Gastrocnemius medialis (tissue), 4 donors: ENCODE measurements at regions not wholly inside any gene's neighbourhood (a gene's known extent, or its start where the extent isn't known, plus 50 kb on each side); places are given as distances from the start of the nearest gene placed in this dataset.

ENCODE experiments used
- CTCF ChIP-seq, 5 experiments: fragments of 450-650 bp in 3 of 5; fragments of 200-600 bp in 2 of 5; sonication (generic) in 2 of 5; IDR thresholded peaks in 4 of 5; conservative IDR thresholded peaks in 1 of 5; 1 replicate in 4 of 5; 2 replicates in 1 of 5; pipeline ENCODE4 v1.5.1; 2016 to 2019; ENCODE audit warnings: antibody characterized with exemption in 5 of 5, mild to moderate bottlenecking in 3 of 5, moderate library complexity in 3 of 5
- POLR2A ChIP-seq, 2 donors: fragments of 450-650 bp; IDR thresholded peaks; one replicate each; pipeline ENCODE4 v1.6.1; 2017; ENCODE audit warnings: antibody characterized with exemption in 2 of 2, mild to moderate bottlenecking in 2 of 2, moderate library complexity in 2 of 2

- TF ChIP-seq CTCF (IDR thresholded peaks at IDR 0.05 in 4 of 5, conservative IDR thresholded peaks at IDR 0.05 in 1 of 5) (no peak), POLR2A (IDR thresholded peaks at IDR 0.05) (no peak)
These were observed 123.7 kb downstream of the HNMT start for GRCh38 chr2:138087751-138088593.
